HCT116 (cell line): ENCODE measurements at regions not wholly inside any gene's neighbourhood (a gene's known extent, or its start where the extent isn't known, plus 50 kb on each side); places are given as distances from the start of the nearest gene placed in this dataset.

Experiments used
- ATAC-seq: fragments of 200-7000 bp; cut with Tn5 transposase; 2 replicates; pipeline ENCODE4 v1.9.1; 2020; ENCODE audit warnings: mild to moderate bottlenecking, moderate library complexity
- BruUV-seq: library from RNA; stranded (reverse); fragments of 400-500 nt; replicated peaks from 2 replicates; lab custom pipeline; 2021; lab: Mats Ljungman, UMichigan
- CTCF ChIA-PET: fragments of 300-600 bp; sonication (Branson Sonifier 250); formaldehyde crosslinking; loops from one replicate; lab custom pipeline; 2021; ENCODE audit warnings: antibody characterized with exemption; lab: Charles Lee
- POLR2A ChIA-PET: fragments of 300-600, 350-600 bp; sonication (Branson Sonifier 250); formaldehyde crosslinking; loops from one replicate; lab custom pipeline; 2021; ENCODE audit warnings: antibody characterized with exemption; lab: Charles Lee
- RAD21 ChIA-PET, 2 experiments: fragments of 300-600 bp; sonication (Branson Sonifier 250); formaldehyde crosslinking; loops; one replicate each; lab custom pipeline; 2023; ENCODE audit warnings: low total read pairs in 2 of 2; ENCODE audit not compliant: uncharacterized antibody in 2 of 2, unreplicated experiment in 2 of 2, low non-redundant PET in 1 of 2; lab: Charles Lee
- DNase-seq: peaks from one replicate; pipeline ENCODE4 v3.0.0-alpha.2; 2010; ENCODE audit warnings: low read depth, low spot score
- H2AFZ ChIP-seq: fragments of 200-600 bp; shearing (Covaris generic), sonication (generic); 2 replicates; pipeline ENCODE4 v1.6.1; 2017; ENCODE audit warnings: low read depth, mixed run types, mixed read lengths, antibody characterized with exemption, low read length; ENCODE audit not compliant: poor library complexity, severe bottlenecking
- H3K27ac ChIP-seq: 2 replicates; pipeline ENCODE4 v1.5.1; 2012; ENCODE audit warnings: low read depth, low read length
- H3K27me3 ChIP-seq: fragments of 200-600 bp; sonication (generic); 2 replicates; pipeline ENCODE4 v1.6.1; 2016; ENCODE audit warnings: mixed run types, low read length, mixed read lengths; ENCODE audit not compliant: insufficient read depth
- H3K36me3 ChIP-seq, 2 experiments: fragments of 200-500 bp in 1 of 2; fragments of 200-600 bp in 1 of 2; sonication (Bioruptor generic) in 1 of 2; sonication (generic) in 1 of 2; 2 replicates each; pipeline versions ENCODE4 v1.5.1 to v1.6.1; 2014 to 2016; ENCODE audit warnings: low read length in 2 of 2, inconsistent platforms in 1 of 2, mixed read lengths in 1 of 2, mixed run types in 1 of 2; ENCODE audit not compliant: insufficient read depth in 2 of 2, control insufficient read depth in 1 of 2
- H3K4me1 ChIP-seq, 2 experiments: fragments of 200-600 bp in 1 of 2; sonication (generic) in 1 of 2; 2 replicates each; pipeline versions ENCODE4 v1.5.1 to v1.6.1; 2012 to 2017; ENCODE audit warnings: low read length in 2 of 2, inconsistent platforms in 1 of 2, mild to moderate bottlenecking in 1 of 2, mixed read lengths in 1 of 2, mixed run types in 1 of 2, moderate library complexity in 1 of 2; ENCODE audit not compliant: insufficient read depth in 2 of 2, control insufficient read depth in 1 of 2
- H3K4me2 ChIP-seq: fragments of 200-600 bp; sonication (generic); 2 replicates; pipeline ENCODE4 v1.6.1; 2017; ENCODE audit warnings: mixed run types, low read length, mixed read lengths
- H3K4me3 ChIP-seq, 2 experiments: fragments of 200-600 bp in 1 of 2; sonication (generic) in 1 of 2; replicated peaks in 1 of 2; 2 replicates each; pipeline ENCODE4 v1.5.1; 2011 to 2016; ENCODE audit warnings: low read length in 2 of 2, control low read depth in 1 of 2, low read depth in 1 of 2, mild to moderate bottlenecking in 1 of 2, mixed read lengths in 1 of 2, mixed run types in 1 of 2
- H3K79me2 ChIP-seq: fragments of 200-600 bp; sonication (generic); 2 replicates; pipeline ENCODE4 v1.6.1; 2017; ENCODE audit warnings: mild to moderate bottlenecking, mixed run types, low read length, moderate library complexity, mixed read lengths; ENCODE audit not compliant: insufficient read depth
- H3K9ac ChIP-seq: fragments of 200-600 bp; sonication (generic); 2 replicates; pipeline ENCODE4 v1.6.1; 2016; ENCODE audit warnings: low read length, mixed read lengths
- H3K9me2 ChIP-seq: fragments of 200-600 bp; sonication (generic), shearing (Covaris generic); 2 replicates; pipeline ENCODE4 v1.6.1; 2017; ENCODE audit warnings: mixed run types, mild to moderate bottlenecking, moderate library complexity; ENCODE audit not compliant: insufficient read depth
- H3K9me3 ChIP-seq, 2 experiments: fragments of 200-500 bp in 1 of 2; fragments of 200-600 bp in 1 of 2; sonication (Bioruptor generic) in 1 of 2; sonication (generic) in 1 of 2; 2 replicates each; pipeline ENCODE4 v1.6.1; 2014 to 2017; ENCODE audit warnings: low read length in 2 of 2, mixed read lengths in 2 of 2, inconsistent platforms in 1 of 2, low read depth in 1 of 2, mild to moderate bottlenecking in 1 of 2, mixed run types in 1 of 2, moderate library complexity in 1 of 2; ENCODE audit not compliant: control insufficient read depth in 1 of 2, insufficient read depth in 1 of 2
- H4K20me1 ChIP-seq: fragments of 200-600 bp; sonication (generic), shearing (Covaris generic); 2 replicates; pipeline ENCODE4 v1.6.1; 2017; ENCODE audit warnings: mixed run types, mild to moderate bottlenecking, moderate library complexity; ENCODE audit not compliant: insufficient read depth
- CEBPB ChIP-seq: IDR thresholded peaks from 2 replicates; pipeline ENCODE4 v1.6.1; 2012; ENCODE audit warnings: low read depth
- EGR1 ChIP-seq: IDR thresholded peaks from 2 replicates; pipeline ENCODE4 v1.6.1; 2012; ENCODE audit warnings: low read depth
- ELF1 ChIP-seq: IDR thresholded peaks from 2 replicates; pipeline ENCODE4 v1.6.1; 2012; ENCODE audit warnings: low read depth, borderline replicate concordance
- EZH2phosphoT487 ChIP-seq: fragments of 200-600 bp; IDR thresholded peaks from 2 replicates; pipeline ENCODE4 v1.6.1; 2018; ENCODE audit warnings: antibody characterized with exemption, borderline replicate concordance
- FOSL1 ChIP-seq: IDR thresholded peaks from 2 replicates; pipeline ENCODE4 v1.6.1; 2012; ENCODE audit warnings: low read depth
- JUND ChIP-seq: IDR thresholded peaks from 2 replicates; pipeline ENCODE4 v1.6.1; 2012
- POLR2A ChIP-seq: IDR thresholded peaks from 2 replicates; pipeline ENCODE4 v1.7.0; 2011; ENCODE audit warnings: borderline replicate concordance; ENCODE audit not compliant: insufficient read depth, insufficient read length; ENCODE audit errors: extremely low read depth
- POLR2AphosphoS5 ChIP-seq: IDR thresholded peaks from 2 replicates; pipeline ENCODE4 v1.6.1; 2011; ENCODE audit warnings: mild to moderate bottlenecking, low read depth, low read length, moderate library complexity
- RAD21 ChIP-seq: IDR thresholded peaks from 2 replicates; pipeline ENCODE4 v1.6.1; 2012; ENCODE audit warnings: low read depth, mild to moderate bottlenecking
- SIN3A ChIP-seq: IDR thresholded peaks from 2 replicates; pipeline ENCODE4 v1.6.1; 2012; ENCODE audit warnings: low read depth
- SP1 ChIP-seq: IDR thresholded peaks from 2 replicates; pipeline ENCODE4 v1.6.1; 2012; ENCODE audit warnings: low read depth
- YY1 ChIP-seq: IDR thresholded peaks from 2 replicates; pipeline ENCODE4 v1.6.1; 2011; ENCODE audit warnings: low read length, low read depth, moderate library complexity, mild to moderate bottlenecking; ENCODE audit not compliant: insufficient replicate concordance; ENCODE audit errors: extremely low read depth
- ZFX ChIP-seq: fragments of 450-650 bp; IDR thresholded peaks from 2 replicates; pipeline ENCODE4 v1.6.1; 2017
- intact Hi-C: fragments of 100-400 bp; cut with micrococcal nuclease; formaldehyde crosslinking; loops from 2 replicates; pipeline ENCODE4 v1.10.0; 2022
- TF ChIP-seq, protein P1 (sequence below): IDR thresholded peaks from 2 replicates; pipeline ENCODE4 v1.6.1; 2012; ENCODE audit warnings: low read depth
- TF ChIP-seq, protein P2 (sequence below), 3 experiments: fragments of 200-600 bp in 1 of 3; sonication (generic) in 1 of 3; IDR thresholded peaks in 2 of 3; conservative IDR thresholded peaks in 1 of 3; 2 replicates each; pipeline ENCODE4 v1.5.1; 2012 to 2017; ENCODE audit warnings: low read depth in 2 of 3, low read length in 2 of 3, antibody characterized with exemption in 1 of 3, borderline replicate concordance in 1 of 3, control low read depth in 1 of 3, mild to moderate bottlenecking in 1 of 3, mixed read lengths in 1 of 3, mixed run types in 1 of 3, moderate library complexity in 1 of 3; ENCODE audit not compliant: insufficient read depth in 1 of 3
- TF ChIP-seq, protein P3 (sequence below): IDR thresholded peaks from 2 replicates; pipeline ENCODE4 v1.6.1; 2012
- TF ChIP-seq, protein P4 (sequence below): IDR thresholded peaks from 2 replicates; pipeline ENCODE4 v1.6.1; 2011; ENCODE audit warnings: mild to moderate bottlenecking, low read length, moderate library complexity; ENCODE audit not compliant: insufficient replicate concordance; ENCODE audit errors: extremely low read depth
- TF ChIP-seq, protein P5 (sequence below): IDR thresholded peaks from 2 replicates; pipeline ENCODE4 v1.6.1; 2012

DNA sequence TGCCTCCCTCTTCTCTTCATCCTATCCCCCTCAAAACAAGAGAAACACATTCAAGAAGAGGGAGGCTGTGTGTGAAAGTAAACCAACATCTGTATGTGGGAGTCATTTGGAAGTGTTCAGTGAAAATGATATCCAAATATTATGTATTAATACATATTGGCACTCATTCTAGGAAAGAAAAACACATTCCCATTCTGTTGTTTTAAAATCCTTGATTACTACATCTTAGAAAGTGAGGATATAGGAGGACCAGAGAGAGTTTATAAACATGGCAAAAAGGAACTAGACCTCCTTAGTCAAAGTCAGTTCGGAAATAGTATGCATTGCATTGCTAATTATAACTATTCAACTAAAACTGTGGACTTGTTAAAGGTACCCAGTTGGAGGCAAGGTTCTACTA, 786.6 kb downstream of the ADGRL2 start:
- Histone ChIP-seq H4K20me1 (no peaks in the 10 kb centered on the region), H2AFZ (no peak overlapping the region), H3K4me2 (no peak overlapping the region), H3K36me3 (no peaks in the 10 kb centered on the region), H3K9ac (no peak overlapping the region), H3K9me3 (peaks cover 4 to 8% of the 10 kb centered on the region in 2 experiments; a peak in 2 of 4 replicates), H3K9me2 (no peaks in the 10 kb centered on the region), H3K4me1 (no peaks in the 10 kb centered on the region), H3K27me3 (no peaks in the 10 kb centered on the region), H3K27ac (no peak overlapping the region), H3K79me2 (no peaks in the 10 kb centered on the region), H3K4me3 (no peak overlapping the region)
- DNase-seq = no peak
- intact Hi-C loops = no loop called here
- POLR2A ChIA-PET = no interaction called here
- ATAC-seq = no peak
- no TSS peak for BruUV-seq
- CTCF ChIA-PET = no interaction called here
- TF ChIP-seq POLR2A (no peak), YY1 (no peak), CEBPB (no peak), ELF1 (no peak), EZH2phosphoT487 (no peak), FOSL1 (no peak), SIN3A (no peak), JUND (no peak), EGR1 (no peak), RAD21 (no peak), SP1 (no peak), POLR2AphosphoS5 (no peak), ZFX (no peak)
- TF ChIP-seq, protein P1, sequence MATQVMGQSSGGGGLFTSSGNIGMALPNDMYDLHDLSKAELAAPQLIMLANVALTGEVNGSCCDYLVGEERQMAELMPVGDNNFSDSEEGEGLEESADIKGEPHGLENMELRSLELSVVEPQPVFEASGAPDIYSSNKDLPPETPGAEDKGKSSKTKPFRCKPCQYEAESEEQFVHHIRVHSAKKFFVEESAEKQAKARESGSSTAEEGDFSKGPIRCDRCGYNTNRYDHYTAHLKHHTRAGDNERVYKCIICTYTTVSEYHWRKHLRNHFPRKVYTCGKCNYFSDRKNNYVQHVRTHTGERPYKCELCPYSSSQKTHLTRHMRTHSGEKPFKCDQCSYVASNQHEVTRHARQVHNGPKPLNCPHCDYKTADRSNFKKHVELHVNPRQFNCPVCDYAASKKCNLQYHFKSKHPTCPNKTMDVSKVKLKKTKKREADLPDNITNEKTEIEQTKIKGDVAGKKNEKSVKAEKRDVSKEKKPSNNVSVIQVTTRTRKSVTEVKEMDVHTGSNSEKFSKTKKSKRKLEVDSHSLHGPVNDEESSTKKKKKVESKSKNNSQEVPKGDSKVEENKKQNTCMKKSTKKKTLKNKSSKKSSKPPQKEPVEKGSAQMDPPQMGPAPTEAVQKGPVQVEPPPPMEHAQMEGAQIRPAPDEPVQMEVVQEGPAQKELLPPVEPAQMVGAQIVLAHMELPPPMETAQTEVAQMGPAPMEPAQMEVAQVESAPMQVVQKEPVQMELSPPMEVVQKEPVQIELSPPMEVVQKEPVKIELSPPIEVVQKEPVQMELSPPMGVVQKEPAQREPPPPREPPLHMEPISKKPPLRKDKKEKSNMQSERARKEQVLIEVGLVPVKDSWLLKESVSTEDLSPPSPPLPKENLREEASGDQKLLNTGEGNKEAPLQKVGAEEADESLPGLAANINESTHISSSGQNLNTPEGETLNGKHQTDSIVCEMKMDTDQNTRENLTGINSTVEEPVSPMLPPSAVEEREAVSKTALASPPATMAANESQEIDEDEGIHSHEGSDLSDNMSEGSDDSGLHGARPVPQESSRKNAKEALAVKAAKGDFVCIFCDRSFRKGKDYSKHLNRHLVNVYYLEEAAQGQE = no peak
- TF ChIP-seq, protein P2, sequence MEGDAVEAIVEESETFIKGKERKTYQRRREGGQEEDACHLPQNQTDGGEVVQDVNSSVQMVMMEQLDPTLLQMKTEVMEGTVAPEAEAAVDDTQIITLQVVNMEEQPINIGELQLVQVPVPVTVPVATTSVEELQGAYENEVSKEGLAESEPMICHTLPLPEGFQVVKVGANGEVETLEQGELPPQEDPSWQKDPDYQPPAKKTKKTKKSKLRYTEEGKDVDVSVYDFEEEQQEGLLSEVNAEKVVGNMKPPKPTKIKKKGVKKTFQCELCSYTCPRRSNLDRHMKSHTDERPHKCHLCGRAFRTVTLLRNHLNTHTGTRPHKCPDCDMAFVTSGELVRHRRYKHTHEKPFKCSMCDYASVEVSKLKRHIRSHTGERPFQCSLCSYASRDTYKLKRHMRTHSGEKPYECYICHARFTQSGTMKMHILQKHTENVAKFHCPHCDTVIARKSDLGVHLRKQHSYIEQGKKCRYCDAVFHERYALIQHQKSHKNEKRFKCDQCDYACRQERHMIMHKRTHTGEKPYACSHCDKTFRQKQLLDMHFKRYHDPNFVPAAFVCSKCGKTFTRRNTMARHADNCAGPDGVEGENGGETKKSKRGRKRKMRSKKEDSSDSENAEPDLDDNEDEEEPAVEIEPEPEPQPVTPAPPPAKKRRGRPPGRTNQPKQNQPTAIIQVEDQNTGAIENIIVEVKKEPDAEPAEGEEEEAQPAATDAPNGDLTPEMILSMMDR (IDR thresholded peaks at IDR 0.05 in 2 of 3, conservative IDR thresholded peaks at IDR 0.05 in 1 of 3; ENCODE audit: borderline replicate concordance in 1 of 3, insufficient read depth in 1 of 3, low read depth in 2 of 3, low read length in 2 of 3) = no peak
- TF ChIP-seq, protein P3, sequence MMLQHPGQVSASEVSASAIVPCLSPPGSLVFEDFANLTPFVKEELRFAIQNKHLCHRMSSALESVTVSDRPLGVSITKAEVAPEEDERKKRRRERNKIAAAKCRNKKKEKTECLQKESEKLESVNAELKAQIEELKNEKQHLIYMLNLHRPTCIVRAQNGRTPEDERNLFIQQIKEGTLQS = no peak
- TF ChIP-seq, protein P4, sequence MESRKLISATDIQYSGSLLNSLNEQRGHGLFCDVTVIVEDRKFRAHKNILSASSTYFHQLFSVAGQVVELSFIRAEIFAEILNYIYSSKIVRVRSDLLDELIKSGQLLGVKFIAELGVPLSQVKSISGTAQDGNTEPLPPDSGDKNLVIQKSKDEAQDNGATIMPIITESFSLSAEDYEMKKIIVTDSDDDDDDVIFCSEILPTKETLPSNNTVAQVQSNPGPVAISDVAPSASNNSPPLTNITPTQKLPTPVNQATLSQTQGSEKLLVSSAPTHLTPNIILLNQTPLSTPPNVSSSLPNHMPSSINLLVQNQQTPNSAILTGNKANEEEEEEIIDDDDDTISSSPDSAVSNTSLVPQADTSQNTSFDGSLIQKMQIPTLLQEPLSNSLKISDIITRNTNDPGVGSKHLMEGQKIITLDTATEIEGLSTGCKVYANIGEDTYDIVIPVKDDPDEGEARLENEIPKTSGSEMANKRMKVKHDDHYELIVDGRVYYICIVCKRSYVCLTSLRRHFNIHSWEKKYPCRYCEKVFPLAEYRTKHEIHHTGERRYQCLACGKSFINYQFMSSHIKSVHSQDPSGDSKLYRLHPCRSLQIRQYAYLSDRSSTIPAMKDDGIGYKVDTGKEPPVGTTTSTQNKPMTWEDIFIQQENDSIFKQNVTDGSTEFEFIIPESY = no peak
- TF ChIP-seq, protein P5, sequence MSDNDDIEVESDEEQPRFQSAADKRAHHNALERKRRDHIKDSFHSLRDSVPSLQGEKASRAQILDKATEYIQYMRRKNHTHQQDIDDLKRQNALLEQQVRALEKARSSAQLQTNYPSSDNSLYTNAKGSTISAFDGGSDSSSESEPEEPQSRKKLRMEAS = no peak
- RAD21 ChIA-PET = no interaction called here
